ENCODE measurements at regions not wholly inside any gene's neighbourhood (a gene's known extent, or its start where the extent isn't known, plus 50 kb on each side); places are given as distances from the start of the nearest gene placed in this dataset.
A peak's percentile ranks its signal among the peaks of the same experiment; 100 is the strongest.

- CTCF ChIA-PET: no interaction called here
- Histone ChIP-seq H3K4me3 (no peak overlapping the region), H3K27ac (no peak overlapping the region), H2AFZ (no peak overlapping the region), H3K9me2 (ENCODE audit: insufficient read depth) (no peaks in the 10 kb centered on the region), H4K20me1 (ENCODE audit: insufficient read depth) (no peaks in the 10 kb centered on the region), H3K4me2 (no peak overlapping the region), H3K79me2 (ENCODE audit: low read depth) (no peaks in the 10 kb centered on the region), H3K36me3 (ENCODE audit: low read depth) (no peaks in the 10 kb centered on the region), H3K27me3 (ENCODE audit: insufficient read depth, low read depth) (peaks cover 5% of the 10 kb centered on the region; the same call in 1 of the 2 replicates), H3F3A (ENCODE audit: insufficient read depth, low read depth) (no peaks in the 10 kb centered on the region), H3K9me3 (ENCODE audit: insufficient read depth, low read depth) (no peaks in the 10 kb centered on the region), H3K4me1 (replicated peaks; ENCODE audit: insufficient read depth) (no peaks in the 10 kb centered on the region)
- POLR2A ChIA-PET (ENCODE audit: unreplicated experiment): no interaction called here
- BruUV-seq (replicated peaks): no TSS peak
- no peak for DNase-seq
- intact Hi-C loops (cut with micrococcal nuclease; ENCODE audit: unreplicated experiment): loop anchor here (5.0 kb wide), 1 partner anchor 656 kb away; no protein-coding TSS in a partner anchor
- TF ChIP-seq, protein P1, sequence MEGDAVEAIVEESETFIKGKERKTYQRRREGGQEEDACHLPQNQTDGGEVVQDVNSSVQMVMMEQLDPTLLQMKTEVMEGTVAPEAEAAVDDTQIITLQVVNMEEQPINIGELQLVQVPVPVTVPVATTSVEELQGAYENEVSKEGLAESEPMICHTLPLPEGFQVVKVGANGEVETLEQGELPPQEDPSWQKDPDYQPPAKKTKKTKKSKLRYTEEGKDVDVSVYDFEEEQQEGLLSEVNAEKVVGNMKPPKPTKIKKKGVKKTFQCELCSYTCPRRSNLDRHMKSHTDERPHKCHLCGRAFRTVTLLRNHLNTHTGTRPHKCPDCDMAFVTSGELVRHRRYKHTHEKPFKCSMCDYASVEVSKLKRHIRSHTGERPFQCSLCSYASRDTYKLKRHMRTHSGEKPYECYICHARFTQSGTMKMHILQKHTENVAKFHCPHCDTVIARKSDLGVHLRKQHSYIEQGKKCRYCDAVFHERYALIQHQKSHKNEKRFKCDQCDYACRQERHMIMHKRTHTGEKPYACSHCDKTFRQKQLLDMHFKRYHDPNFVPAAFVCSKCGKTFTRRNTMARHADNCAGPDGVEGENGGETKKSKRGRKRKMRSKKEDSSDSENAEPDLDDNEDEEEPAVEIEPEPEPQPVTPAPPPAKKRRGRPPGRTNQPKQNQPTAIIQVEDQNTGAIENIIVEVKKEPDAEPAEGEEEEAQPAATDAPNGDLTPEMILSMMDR (conservative IDR thresholded peaks at IDR 0.05): no peak
- no peak for TF ChIP-seq EZH2 (IDR thresholded peaks at IDR 0.05; ENCODE audit: low read depth)
Measured at GRCh38 chrX:69388526-69388925, 115.6 kb upstream of the NALF2 start.

DNA sequence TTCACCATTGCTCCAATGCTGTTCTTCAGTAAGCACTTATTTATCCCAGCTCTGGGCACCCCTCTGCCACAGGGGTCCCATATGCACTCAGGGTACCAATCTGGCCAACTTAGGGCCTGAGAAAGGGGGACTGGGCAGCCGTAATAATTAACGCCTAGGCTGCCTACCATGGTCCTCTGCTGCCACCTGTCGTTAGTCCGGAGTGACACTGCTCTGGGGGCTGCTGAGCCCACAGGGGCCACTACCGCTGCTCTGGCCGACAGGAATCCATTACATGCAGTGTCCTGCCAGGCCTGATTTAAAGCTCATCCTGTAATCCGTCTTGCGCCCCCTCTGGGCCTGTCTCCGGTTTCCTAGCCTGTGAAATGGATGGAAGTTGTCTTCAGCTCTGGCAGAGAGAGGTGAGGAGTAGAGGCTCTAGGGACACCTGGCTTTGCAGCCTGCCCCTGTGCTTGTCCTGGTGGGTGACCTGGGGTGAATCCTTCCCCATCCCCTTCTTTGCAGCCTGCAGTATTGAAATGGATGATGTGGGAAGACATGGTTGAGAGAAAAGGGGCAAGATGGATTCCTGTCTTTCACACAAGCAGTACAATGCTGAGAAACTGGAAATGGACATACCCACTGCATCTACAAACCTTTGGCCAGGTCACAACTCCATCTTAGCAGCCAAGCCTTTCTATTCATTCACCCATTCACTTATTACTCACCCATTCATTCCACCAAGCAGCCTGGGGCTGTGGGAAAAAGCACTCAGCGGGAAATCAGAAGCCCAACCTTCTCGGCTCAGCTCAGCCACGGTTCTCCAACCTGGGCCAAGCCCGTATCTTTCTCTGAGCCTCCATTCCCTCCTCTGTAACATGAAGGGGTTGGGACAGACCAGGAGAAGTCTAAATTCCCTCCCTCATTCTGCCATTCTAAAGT lies 116.3 kb upstream of the NALF2 start:
- no TSS peak for BruUV-seq (replicated peaks)

GRCh38 chrX:69386681-69387080 lies 117.4 kb upstream of the NALF2 start:
- CTCF ChIA-PET: interaction anchor here (0.5 kb wide), 1 partner anchor 1980 kb away, joined by 3 read pairs; the partner anchor contains the start of gene TAF1
- no TSS peak for BruUV-seq (replicated peaks)
- TF ChIP-seq, protein P1 (conservative IDR thresholded peaks at IDR 0.05): no peak
- TF ChIP-seq EZH2 (IDR thresholded peaks at IDR 0.05; ENCODE audit: low read depth): no peak

More for the DNA sequence above, 116.3 kb upstream of the NALF2 start:
- ChIA-PET POLR2A (ENCODE audit: unreplicated experiment) (no interaction called here), CTCF (interaction anchor here (0.5 kb wide), 1 partner anchor 1978 kb away, joined by 3 read pairs; the partner anchor contains the start of gene TAF1)
- Histone ChIP-seq H3K4me2 (no peak overlapping the region), H3K79me2 (ENCODE audit: low read depth) (no peaks in the 10 kb centered on the region), H4K20me1 (ENCODE audit: insufficient read depth) (no peaks in the 10 kb centered on the region), H3K27ac (no peak overlapping the region), H3K4me3 (no peak overlapping the region), H2AFZ (no peak overlapping the region), H3K4me1 (replicated peaks; ENCODE audit: insufficient read depth) (no peaks in the 10 kb centered on the region), H3K27me3 (ENCODE audit: insufficient read depth, low read depth) (peaks cover 5% of the 10 kb centered on the region; the same call in 1 of the 2 replicates), H3K9me3 (ENCODE audit: insufficient read depth, low read depth) (no peaks in the 10 kb centered on the region), H3K9me2 (ENCODE audit: insufficient read depth) (no peaks in the 10 kb centered on the region), H3K36me3 (ENCODE audit: low read depth) (no peaks in the 10 kb centered on the region), H3F3A (ENCODE audit: insufficient read depth, low read depth) (no peaks in the 10 kb centered on the region)
- peak in 1 of 2 experiments; percentile 32 for DNase-seq
- intact Hi-C loops (cut with micrococcal nuclease; ENCODE audit: unreplicated experiment): loop anchor here (1.0 to 5.0 kb wide), 2 partner anchors 566 to 656 kb away; no protein-coding TSS in a partner anchor
- TF ChIP-seq, protein P1 (conservative IDR thresholded peaks at IDR 0.05): peak; percentile 79
- TF ChIP-seq EZH2 (IDR thresholded peaks at IDR 0.05; ENCODE audit: low read depth): no peak

More at GRCh38 chrX:69386681-69387080, 117.4 kb upstream of the NALF2 start:
- no peak for DNase-seq
- no peaks in the 10 kb centered on the region for H3K36me3 ChIP-seq (ENCODE audit: low read depth)
- H4K20me1 ChIP-seq (ENCODE audit: insufficient read depth): no peaks in the 10 kb centered on the region
- POLR2A ChIA-PET (ENCODE audit: unreplicated experiment): no interaction called here
- H3K27ac ChIP-seq: no peak overlapping the region
- no peak overlapping the region for H3K4me2 ChIP-seq
- no peaks in the 10 kb centered on the region for H3F3A ChIP-seq (ENCODE audit: insufficient read depth, low read depth)
- no peak overlapping the region for H2AFZ ChIP-seq
- H3K27me3 ChIP-seq (ENCODE audit: insufficient read depth, low read depth): peaks cover 5% of the 10 kb centered on the region; the same call in 1 of the 2 replicates
- H3K4me1 ChIP-seq (replicated peaks; ENCODE audit: insufficient read depth): no peaks in the 10 kb centered on the region
- no peak overlapping the region for H3K4me3 ChIP-seq
- H3K9me3 ChIP-seq (ENCODE audit: insufficient read depth, low read depth): no peaks in the 10 kb centered on the region
- H3K79me2 ChIP-seq (ENCODE audit: low read depth): no peaks in the 10 kb centered on the region
- H3K9me2 ChIP-seq (ENCODE audit: insufficient read depth): no peaks in the 10 kb centered on the region
- intact Hi-C loops (cut with micrococcal nuclease; ENCODE audit: unreplicated experiment): loop anchor here (1.0 to 5.0 kb wide), 2 partner anchors 564 to 654 kb away; no protein-coding TSS in a partner anchor

Measured in PC-9 (cell line).